Thyroid gland (tissue), 4 donors: ENCODE measurements at regions not wholly inside any gene's neighbourhood (a gene's known extent, or its start where the extent isn't known, plus 50 kb on each side); places are given as distances from the start of the nearest gene placed in this dataset.

Experiments used
- POLR2A ChIP-seq, 2 donors: fragments of 450-650 bp; IDR thresholded peaks; one replicate each; pipeline ENCODE4 v1.6.1; 2017; ENCODE audit warnings: antibody characterized with exemption in 2 of 2, mild to moderate bottlenecking in 2 of 2, moderate library complexity in 1 of 2
- TF ChIP-seq, protein P1 (sequence below), 6 experiments: fragments of 200-600 bp in 3 of 6; fragments of 450-650 bp in 3 of 6; sonication (generic) in 3 of 6; IDR thresholded peaks; one replicate each; pipeline ENCODE4 v1.5.1; 2016 to 2019; ENCODE audit warnings: antibody characterized with exemption in 6 of 6, mild to moderate bottlenecking in 2 of 6, inconsistent platforms in 1 of 6, moderate library complexity in 1 of 6

DNA sequence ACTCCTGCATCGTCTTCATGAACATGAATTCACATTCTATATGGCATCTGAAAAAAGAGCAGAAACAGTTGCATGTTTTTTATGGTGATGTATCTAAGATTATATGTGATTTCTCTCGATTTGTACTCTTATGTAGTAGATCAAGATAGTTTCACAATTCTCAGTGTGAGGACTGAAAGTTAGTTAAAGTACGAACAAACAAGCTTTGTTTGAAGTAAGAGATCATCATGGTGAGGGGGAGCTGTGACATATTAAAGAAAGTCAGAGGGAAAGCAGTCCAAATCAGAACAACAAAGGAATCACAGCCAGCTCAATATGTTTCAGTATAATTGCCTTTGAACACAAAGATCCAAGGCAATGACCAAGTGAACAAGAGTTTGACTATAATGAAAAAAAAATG, 1140.6 kb downstream of the SH3BGRL start:
- TF ChIP-seq, protein P1, sequence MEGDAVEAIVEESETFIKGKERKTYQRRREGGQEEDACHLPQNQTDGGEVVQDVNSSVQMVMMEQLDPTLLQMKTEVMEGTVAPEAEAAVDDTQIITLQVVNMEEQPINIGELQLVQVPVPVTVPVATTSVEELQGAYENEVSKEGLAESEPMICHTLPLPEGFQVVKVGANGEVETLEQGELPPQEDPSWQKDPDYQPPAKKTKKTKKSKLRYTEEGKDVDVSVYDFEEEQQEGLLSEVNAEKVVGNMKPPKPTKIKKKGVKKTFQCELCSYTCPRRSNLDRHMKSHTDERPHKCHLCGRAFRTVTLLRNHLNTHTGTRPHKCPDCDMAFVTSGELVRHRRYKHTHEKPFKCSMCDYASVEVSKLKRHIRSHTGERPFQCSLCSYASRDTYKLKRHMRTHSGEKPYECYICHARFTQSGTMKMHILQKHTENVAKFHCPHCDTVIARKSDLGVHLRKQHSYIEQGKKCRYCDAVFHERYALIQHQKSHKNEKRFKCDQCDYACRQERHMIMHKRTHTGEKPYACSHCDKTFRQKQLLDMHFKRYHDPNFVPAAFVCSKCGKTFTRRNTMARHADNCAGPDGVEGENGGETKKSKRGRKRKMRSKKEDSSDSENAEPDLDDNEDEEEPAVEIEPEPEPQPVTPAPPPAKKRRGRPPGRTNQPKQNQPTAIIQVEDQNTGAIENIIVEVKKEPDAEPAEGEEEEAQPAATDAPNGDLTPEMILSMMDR (IDR thresholded peaks at IDR 0.05), result no peak
- TF ChIP-seq POLR2A (IDR thresholded peaks at IDR 0.05), result no peak
